K562 (cell line): ENCODE measurements at regions not wholly inside any gene's neighbourhood (a gene's known extent, or its start where the extent isn't known, plus 50 kb on each side); places are given as distances from the start of the nearest gene placed in this dataset.

ENCODE experiments used
- ATAC-seq: fragments of 200-7000 bp; cut with Tn5 transposase; 3 replicates; pipeline ENCODE4 v1.9.1; 2020; ENCODE audit warnings: moderate library complexity
- BruUV-seq: library from RNA; stranded (reverse); fragments of 400-500 nt; replicated peaks from 2 replicates; lab custom pipeline; 2021; lab: Mats Ljungman, UMichigan
- CTCF ChIA-PET: fragments of 300-600 bp; formaldehyde crosslinking; extraction: SDS; loops from one replicate; lab custom pipeline; 2021; ENCODE audit warnings: low intra/inter-chr PET ratio; lab: Yijun Ruan, JAX
- POLR2A ChIA-PET: fragments of 300-600, 350-650 bp; sonication (Branson Sonifier 250); formaldehyde crosslinking; extraction: SDS; loops from one replicate; lab custom pipeline; 2021; ENCODE audit warnings: antibody characterized with exemption, inconsistent platforms; lab: Yijun Ruan, JAX
- DNase-seq, 4 experiments: peaks; one replicate each; pipeline versions ENCODE4 v3.0.0 to v3.0.0-alpha.2; 2011 to 2018; ENCODE audit warnings: low spot score in 3 of 4, mixed read lengths in 3 of 4; ENCODE audit errors: extremely low read depth in 1 of 4
- FAIRE-seq: peaks from 2 replicates; lab custom pipeline; 2011; peaks lifted over from hg19 to GRCh38; lab: Jason Lieb, UNC
- H2AFZ ChIP-seq: 2 replicates; pipeline ENCODE4 v1.6.0; 2011; ENCODE audit warnings: low read depth, low read length, control low read depth, inconsistent platforms
- H3K27ac ChIP-seq: fragments of 200-600 bp; 3 replicates; pipeline ENCODE4 v1.8.0; 2011; ENCODE audit warnings: low read depth, mild to moderate bottlenecking, control low read depth, inconsistent platforms, low read length, moderate library complexity, mixed read lengths; ENCODE audit errors: extremely low read depth
- H3K27me3 ChIP-seq, 2 experiments: fragments of 300-600 bp in 1 of 2; 2 replicates in 1 of 2; 3 replicates in 1 of 2; pipeline versions ENCODE4 v1.6.0 to v1.8.0; 2011; ENCODE audit warnings: inconsistent platforms in 2 of 2, low read length in 2 of 2, mild to moderate bottlenecking in 1 of 2, mixed read lengths in 1 of 2, moderate library complexity in 1 of 2; ENCODE audit not compliant: control insufficient read depth in 2 of 2, insufficient read depth in 2 of 2
- H3K36me3 ChIP-seq: fragments of 300-600 bp; 3 replicates; pipeline ENCODE4 v1.8.0; 2011; ENCODE audit warnings: mild to moderate bottlenecking, low read length, inconsistent platforms; ENCODE audit not compliant: control insufficient read depth, insufficient read depth
- H3K4me1 ChIP-seq, 2 experiments: fragments of 200-600 bp in 1 of 2; replicated peaks in 1 of 2; 2 replicates in 1 of 2; 3 replicates in 1 of 2; pipeline versions ENCODE4 v1.5.1 to v1.8.0; 2011; ENCODE audit warnings: inconsistent platforms in 2 of 2, low read length in 2 of 2, mild to moderate bottlenecking in 1 of 2, mixed read lengths in 1 of 2, moderate library complexity in 1 of 2; ENCODE audit not compliant: control insufficient read depth in 2 of 2, insufficient read depth in 2 of 2
- H3K4me2 ChIP-seq: 2 replicates; pipeline ENCODE4 v1.6.1; 2011; ENCODE audit warnings: low read length, control low read depth, inconsistent platforms, mixed read lengths; ENCODE audit not compliant: insufficient read depth
- H3K4me3 ChIP-seq: fragments of 200-600 bp; sonication (generic), shearing (Covaris generic); 2 replicates; pipeline ENCODE4 v1.5.1; 2016; ENCODE audit warnings: control low read depth, inconsistent platforms
- H3K79me2 ChIP-seq: fragments of 200-600 bp; 3 replicates; pipeline ENCODE4 v1.8.0; 2011; ENCODE audit warnings: low read length, inconsistent platforms; ENCODE audit not compliant: control insufficient read depth, insufficient read depth
- H3K9ac ChIP-seq, 2 experiments: 2 replicates each; pipeline versions ENCODE4 v1.6.0 to v1.6.1; 2011; ENCODE audit warnings: low read depth in 2 of 2, low read length in 2 of 2, control low read depth in 1 of 2, inconsistent platforms in 1 of 2, mild to moderate bottlenecking in 1 of 2, mixed read lengths in 1 of 2; ENCODE audit not compliant: insufficient read depth in 1 of 2
- H3K9me1 ChIP-seq: one replicate; pipeline ENCODE4 v1.6.0; 2011; ENCODE audit warnings: inconsistent platforms, mild to moderate bottlenecking, low read length, moderate library complexity; ENCODE audit not compliant: control insufficient read depth, insufficient read depth
- H3K9me3 ChIP-seq: replicated peaks from 2 replicates; pipeline ENCODE4 v1.5.1; 2011; ENCODE audit warnings: low read depth, low read length, inconsistent platforms; ENCODE audit not compliant: control insufficient read depth, insufficient read depth
- H4K20me1 ChIP-seq: replicated peaks from 2 replicates; pipeline ENCODE4 v1.6.1; 2011; ENCODE audit warnings: low read length, inconsistent platforms, mixed read lengths; ENCODE audit not compliant: control insufficient read depth, insufficient read depth
- GMEB1 ChIP-seq: fragments of 250-450 bp; sonication (Bioruptor Pico); IDR thresholded peaks from 2 replicates; pipeline ENCODE4 v1.4.0; 2020; ENCODE audit warnings: mild to moderate bottlenecking
- HMGXB4 ChIP-seq: sonication (generic); formaldehyde crosslinking; IDR thresholded peaks from 2 replicates; pipeline ENCODE4 v1.8.1; 2023; ENCODE audit warnings: mild to moderate bottlenecking, missing genetic modification reagents
- MBD2 ChIP-seq: sonication (generic); IDR thresholded peaks from 2 replicates; pipeline ENCODE4 v1.6.1; 2016; ENCODE audit warnings: low read depth, borderline replicate concordance
- NCOA6 ChIP-seq: fragments of 450-650 bp; IDR thresholded peaks from 2 replicates; pipeline ENCODE4 v1.6.1; 2017; ENCODE audit warnings: mild to moderate bottlenecking
- RNF2 ChIP-seq: sonication (generic); IDR thresholded peaks from 2 replicates; pipeline ENCODE4 v1.6.1; 2016
- SIN3B ChIP-seq: fragments of 450-650 bp; IDR thresholded peaks from 2 replicates; pipeline ENCODE4 v1.6.1; 2017; ENCODE audit warnings: low read depth, mild to moderate bottlenecking, moderate library complexity
- SUPT5H ChIP-seq: fragments of 450-650 bp; IDR thresholded peaks from 2 replicates; pipeline ENCODE4 v1.6.1; 2016
- TRIM28 ChIP-seq: fragments of 450-650 bp; IDR thresholded peaks from 2 replicates; pipeline ENCODE4 v1.6.1; 2017
- TSHZ1 ChIP-seq: fragments of 250-450 bp; sonication (Bioruptor Pico); IDR thresholded peaks from 2 replicates; pipeline ENCODE4 v1.4.0; 2020; ENCODE audit warnings: mild to moderate bottlenecking, moderate library complexity
- ZBTB5 ChIP-seq: fragments of 450-650 bp; IDR thresholded peaks from 2 replicates; pipeline ENCODE4 v1.6.1; 2017; ENCODE audit warnings: antibody characterized with exemption
- ZNF212 ChIP-seq: fragments of 450-650 bp; formaldehyde crosslinking; IDR thresholded peaks from 2 replicates; pipeline ENCODE4 v1.4.0; 2020; ENCODE audit warnings: mild to moderate bottlenecking
- ZNF274 ChIP-seq: IDR thresholded peaks from 2 replicates; pipeline ENCODE4 v1.6.1; 2011; ENCODE audit warnings: low read depth, mild to moderate bottlenecking, low read length, moderate library complexity, borderline replicate concordance
- ZNF395 ChIP-seq: fragments of 200-800 bp; sonication (Bioruptor generic); IDR thresholded peaks from 2 replicates; pipeline ENCODE4 v1.6.1; 2017; ENCODE audit warnings: missing genetic modification characterization, missing compliant biosample characterization
- WGBS: fragments of 100-300 bp; shearing (Covaris generic); methylation state at CpG from one replicate; pipeline ENCODE4 v1.1.6; 2016; ENCODE audit warnings: low coverage, mixed read lengths; ENCODE audit not compliant: insufficient coverage; ENCODE audit errors: missing lambda C conversion rate; 5-methylcytosine and 5-hydroxymethylcytosine counted together
- in situ Hi-C: fragments of 300-500 bp; cut with MboI; formaldehyde crosslinking; loops from 4 replicates; pipeline ENCODE4 v1.15.0; 2018; ENCODE audit warnings: inconsistent platforms, mixed read lengths
- intact Hi-C: fragments of 100-400 bp; cut with micrococcal nuclease; formaldehyde crosslinking; loops from 2 replicates; pipeline ENCODE4 v1.14.2; 2022

DNA sequence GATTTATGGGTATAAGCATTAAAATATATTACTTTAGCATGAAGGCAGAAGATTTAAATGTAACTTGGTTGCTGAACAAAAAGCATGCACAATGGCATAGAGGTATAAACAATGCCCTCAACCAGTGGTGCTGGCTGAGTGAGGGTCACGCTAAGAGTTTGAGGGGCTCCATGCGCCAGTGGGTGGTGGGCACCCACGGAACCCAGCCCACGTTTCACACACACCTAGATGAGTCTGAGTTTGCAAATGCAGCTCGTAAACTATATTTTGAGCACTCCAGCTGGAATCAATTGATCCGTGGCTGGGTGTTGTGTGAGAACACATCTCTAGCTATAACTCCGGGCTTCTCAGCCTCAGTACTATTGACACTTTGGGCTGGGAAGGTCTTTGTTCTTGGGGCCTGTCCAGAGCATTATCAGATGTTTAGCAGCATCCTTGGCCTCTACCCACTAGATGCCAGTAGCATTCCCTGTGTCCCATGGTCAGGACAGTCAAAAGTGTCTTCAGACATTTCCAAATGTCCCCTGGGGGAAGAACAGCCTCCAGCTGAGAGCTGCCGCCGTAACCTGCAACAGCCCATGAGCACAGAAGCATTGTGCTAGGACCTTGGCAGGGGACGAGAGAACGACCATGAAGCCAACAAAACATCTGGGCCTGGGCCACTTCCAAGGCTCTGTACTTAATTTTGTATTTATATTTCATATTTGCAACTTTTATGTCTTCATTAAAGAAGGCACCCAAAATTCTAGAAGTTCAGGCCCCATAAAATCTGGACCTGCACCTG is 108.1 kb upstream of the SOX1 start:
- no peak overlapping the region for H3K4me2 ChIP-seq
- H3K9me3 ChIP-seq = no peaks in the 10 kb centered on the region
- no peaks in the 10 kb centered on the region for H4K20me1 ChIP-seq
- BruUV-seq = no TSS peak
- ChIA-PET CTCF (no interaction called here), POLR2A (no interaction called here)
- peaks cover 0 to 42% of the 10 kb centered on the region in 2 experiments; a peak in 4 of 5 replicates for H3K27me3 ChIP-seq
- H3K36me3 ChIP-seq = no peaks in the 10 kb centered on the region
- no peak overlapping the region for H2AFZ ChIP-seq
- ATAC-seq (no peak), FAIRE-seq (no peak), DNase-seq (no peak)
- no peak overlapping the region for H3K4me3 ChIP-seq
- no peaks in the 10 kb centered on the region for H3K9me1 ChIP-seq
- H3K79me2 ChIP-seq = no peaks in the 10 kb centered on the region
- H3K27ac ChIP-seq = no peak overlapping the region
- H3K9ac ChIP-seq = no peak overlapping the region
- intact Hi-C loops = no loop called here
- in situ Hi-C loops = no loop called here
- no peaks in the 10 kb centered on the region for H3K4me1 ChIP-seq
- 0% methylated on average over 11 of the region's 11 CpGs for WGBS
- no peak for TF ChIP-seq TRIM28
- no peak for TF ChIP-seq GMEB1
- no peak for TF ChIP-seq ZNF395
- TF ChIP-seq MBD2 = no peak
- TF ChIP-seq RNF2 = no peak
- no peak for TF ChIP-seq SUPT5H
- no peak for TF ChIP-seq ZNF212 (CRISPR knock-in tag)
- TF ChIP-seq SIN3B = no peak
- TF ChIP-seq NCOA6 = no peak
- no peak for TF ChIP-seq ZBTB5
- no peak for TF ChIP-seq ZNF274
- TF ChIP-seq TSHZ1 (CRISPR knock-in tag) = no peak
- no peak for TF ChIP-seq HMGXB4 (CRISPR knock-in tag)
